ENCODE measurements at regions not wholly inside any gene's neighbourhood (a gene's known extent, or its start where the extent isn't known, plus 50 kb on each side); places are given as distances from the start of the nearest gene placed in this dataset.

GRCh38 chrX:130561930-130562329 lies 160.1 kb downstream of the RBMX2 start:
- TF ChIP-seq POLR2AphosphoS5 (IDR thresholded peaks at IDR 0.05), result no peak
- no peak for TF ChIP-seq CTCF (IDR thresholded peaks at IDR 0.05)
- no peak for TF ChIP-seq POLR2A (IDR thresholded peaks at IDR 0.05)

Data from prostate gland (tissue), 2 donors.